Astrocyte (in vitro differentiated cells and primary cell): ENCODE measurements at regions not wholly inside any gene's neighbourhood (a gene's known extent, or its start where the extent isn't known, plus 50 kb on each side); places are given as distances from the start of the nearest gene placed in this dataset.
"Not testable (repeated sequence)": the region's sequence is repeated elsewhere in the genome, so short reads cannot be mapped to it uniquely, and the experiment has no call there.

ENCODE experiments used
- DNase-seq: peaks from one replicate; pipeline ENCODE4 v3.0.0-alpha.2; 2010; ENCODE audit warnings: low read depth
- FAIRE-seq: peaks from 2 replicates; lab custom pipeline; 2011; peaks lifted over from hg19 to GRCh38; lab: Jason Lieb, UNC
- H2AFZ ChIP-seq: 2 replicates; pipeline ENCODE4 v1.6.0; 2012; ENCODE audit warnings: low read depth, low read length, inconsistent platforms
- H3K27ac ChIP-seq: 2 replicates; pipeline ENCODE4 v1.5.1; 2011; ENCODE audit warnings: low read depth, low read length, inconsistent platforms
- H3K27me3 ChIP-seq: 2 replicates; pipeline ENCODE4 v1.6.0; 2011; ENCODE audit warnings: low read length, inconsistent platforms; ENCODE audit not compliant: insufficient read depth
- H3K36me3 ChIP-seq: 2 replicates; pipeline ENCODE4 v1.5.1; 2011; ENCODE audit warnings: low read length, inconsistent platforms; ENCODE audit not compliant: insufficient read depth
- H3K4me1 ChIP-seq: 2 replicates; pipeline ENCODE4 v1.5.1; 2011; ENCODE audit warnings: low read length, inconsistent platforms; ENCODE audit not compliant: insufficient read depth
- H3K4me2 ChIP-seq: 2 replicates; pipeline ENCODE4 v1.6.0; 2012; ENCODE audit warnings: low read length, inconsistent platforms
- H3K4me3 ChIP-seq: 2 replicates; pipeline ENCODE4 v1.5.1; 2011; ENCODE audit warnings: low read depth, mild to moderate bottlenecking, low read length, inconsistent platforms; ENCODE audit not compliant: insufficient read depth
- H3K79me2 ChIP-seq: 2 replicates; pipeline ENCODE4 v1.6.0; 2012; ENCODE audit warnings: mild to moderate bottlenecking, low read length, inconsistent platforms; ENCODE audit not compliant: insufficient read depth
- H3K9ac ChIP-seq: 2 replicates; pipeline ENCODE4 v1.6.0; 2012; ENCODE audit warnings: mild to moderate bottlenecking, low read length, inconsistent platforms
- H3K9me3 ChIP-seq: 2 replicates; pipeline ENCODE4 v1.5.1; 2012; ENCODE audit warnings: low read depth, mild to moderate bottlenecking, low read length, inconsistent platforms; ENCODE audit not compliant: insufficient read depth
- H4K20me1 ChIP-seq: 2 replicates; pipeline ENCODE4 v1.6.0; 2012; ENCODE audit warnings: low read length, inconsistent platforms; ENCODE audit not compliant: insufficient read depth
- H3K27ac Mint-ChIP-seq: one replicate; pipeline ENCODE4 v1.8.0; 2021; ENCODE audit warnings: mild to moderate bottlenecking, mixed read lengths; ENCODE audit not compliant: unreplicated experiment
- H3K27me3 Mint-ChIP-seq: one replicate; pipeline ENCODE4 v1.8.0; 2021; ENCODE audit warnings: low read depth, mixed read lengths; ENCODE audit not compliant: unreplicated experiment
- H3K36me3 Mint-ChIP-seq: one replicate; pipeline ENCODE4 v1.8.0; 2021; ENCODE audit warnings: low read depth, mixed read lengths; ENCODE audit not compliant: unreplicated experiment
- H3K4me1 Mint-ChIP-seq: one replicate; pipeline ENCODE4 v1.8.0; 2021; ENCODE audit warnings: low read depth, mixed read lengths; ENCODE audit not compliant: unreplicated experiment
- H3K4me3 Mint-ChIP-seq: one replicate; pipeline ENCODE4 v1.8.0; 2021; ENCODE audit warnings: mild to moderate bottlenecking, moderate library complexity, mixed read lengths; ENCODE audit not compliant: unreplicated experiment
- H3K9me3 Mint-ChIP-seq: one replicate; pipeline ENCODE4 v1.8.0; 2021; ENCODE audit warnings: mild to moderate bottlenecking, mixed read lengths; ENCODE audit not compliant: unreplicated experiment
- EZH2 ChIP-seq: IDR thresholded peaks from 2 replicates; pipeline ENCODE4 v1.6.1; 2012; ENCODE audit warnings: mild to moderate bottlenecking, low read length, inconsistent platforms; ENCODE audit not compliant: insufficient read depth
- TF ChIP-seq, protein P1 (sequence below): IDR thresholded peaks from 2 replicates; pipeline ENCODE4 v1.5.1; 2011; ENCODE audit warnings: low read depth, mild to moderate bottlenecking, inconsistent platforms, low read length, moderate library complexity; ENCODE audit not compliant: insufficient read depth

DNA sequence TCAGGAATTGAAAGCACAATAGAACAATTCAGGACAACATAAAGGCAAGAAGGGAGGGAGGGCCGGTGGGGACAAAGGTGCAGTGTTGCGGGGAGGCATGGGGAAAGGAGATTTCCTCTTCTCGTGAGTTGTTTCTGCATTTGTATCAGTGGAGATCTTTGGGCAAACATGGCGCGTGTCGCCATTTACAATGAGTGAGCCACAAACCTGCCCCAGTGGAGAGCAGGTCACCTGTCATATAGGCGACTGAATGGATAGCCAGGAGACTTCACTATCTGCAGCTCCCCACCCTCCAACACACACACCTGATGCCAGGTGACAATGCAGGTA, 87.7 kb upstream of the SLC45A1 start:
- Histone ChIP-seq H3K36me3 (no peaks in the 10 kb centered on the region), H3K9me3 (peaks cover 4% of the 10 kb centered on the region), H3K79me2 (no peaks in the 10 kb centered on the region), H3K4me2 (no peak overlapping the region), H3K27ac (no peak overlapping the region), H3K9ac (no peak overlapping the region), H3K27me3 (no peaks in the 10 kb centered on the region), H4K20me1 (no peaks in the 10 kb centered on the region), H3K4me1 (peaks cover 2% of the 10 kb centered on the region), H2AFZ (no peak overlapping the region), H3K4me3 (no peak overlapping the region)
- Mint-ChIP-seq H3K4me1 (peaks cover 12% of the 10 kb centered on the region), H3K27me3 (peaks cover 6% of the 10 kb centered on the region), H3K4me3 (no peak overlapping the region), H3K27ac (no peak overlapping the region), H3K36me3 (no peaks in the 10 kb centered on the region), H3K9me3 (peaks cover 5% of the 10 kb centered on the region)
- no peak for FAIRE-seq
- no peak for DNase-seq
- no peak for TF ChIP-seq EZH2
- TF ChIP-seq, protein P1, sequence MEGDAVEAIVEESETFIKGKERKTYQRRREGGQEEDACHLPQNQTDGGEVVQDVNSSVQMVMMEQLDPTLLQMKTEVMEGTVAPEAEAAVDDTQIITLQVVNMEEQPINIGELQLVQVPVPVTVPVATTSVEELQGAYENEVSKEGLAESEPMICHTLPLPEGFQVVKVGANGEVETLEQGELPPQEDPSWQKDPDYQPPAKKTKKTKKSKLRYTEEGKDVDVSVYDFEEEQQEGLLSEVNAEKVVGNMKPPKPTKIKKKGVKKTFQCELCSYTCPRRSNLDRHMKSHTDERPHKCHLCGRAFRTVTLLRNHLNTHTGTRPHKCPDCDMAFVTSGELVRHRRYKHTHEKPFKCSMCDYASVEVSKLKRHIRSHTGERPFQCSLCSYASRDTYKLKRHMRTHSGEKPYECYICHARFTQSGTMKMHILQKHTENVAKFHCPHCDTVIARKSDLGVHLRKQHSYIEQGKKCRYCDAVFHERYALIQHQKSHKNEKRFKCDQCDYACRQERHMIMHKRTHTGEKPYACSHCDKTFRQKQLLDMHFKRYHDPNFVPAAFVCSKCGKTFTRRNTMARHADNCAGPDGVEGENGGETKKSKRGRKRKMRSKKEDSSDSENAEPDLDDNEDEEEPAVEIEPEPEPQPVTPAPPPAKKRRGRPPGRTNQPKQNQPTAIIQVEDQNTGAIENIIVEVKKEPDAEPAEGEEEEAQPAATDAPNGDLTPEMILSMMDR = no peak

DNA sequence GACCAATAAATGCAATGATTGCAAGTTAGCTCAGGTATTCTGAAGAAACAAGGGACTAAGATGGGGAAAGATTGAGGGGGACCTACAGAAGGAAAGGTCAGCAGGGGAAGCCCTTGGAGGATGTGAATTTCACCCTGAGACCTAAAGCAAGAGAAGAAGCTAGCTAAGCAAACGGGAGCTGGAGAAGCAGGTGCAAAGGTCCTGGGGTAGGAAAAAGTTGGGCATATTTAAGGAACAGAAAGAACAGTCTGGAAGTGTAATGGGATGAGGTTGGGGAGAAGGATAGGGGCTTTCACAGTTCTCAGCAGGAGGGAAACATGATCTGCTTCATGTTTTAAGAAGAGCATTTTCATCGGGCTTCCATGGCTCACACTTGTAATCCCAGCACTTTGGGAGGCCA, 89.7 kb upstream of the SLC45A1 start:
- Histone ChIP-seq H3K27ac (no peak overlapping the region), H4K20me1 (no peaks in the 10 kb centered on the region), H3K4me2 (no peak overlapping the region), H3K27me3 (no peaks in the 10 kb centered on the region), H3K4me1 (peaks cover 6% of the 10 kb centered on the region), H2AFZ (no peak overlapping the region), H3K79me2 (no peaks in the 10 kb centered on the region), H3K9ac (no peak overlapping the region), H3K4me3 (no peak overlapping the region), H3K36me3 (no peaks in the 10 kb centered on the region), H3K9me3 (peaks cover 4% of the 10 kb centered on the region)
- DNase-seq (no peak), FAIRE-seq (no peak)
- H3K4me1 Mint-ChIP-seq = peaks cover 12% of the 10 kb centered on the region
- no peak overlapping the region for H3K4me3 Mint-ChIP-seq
- H3K36me3 Mint-ChIP-seq = no peaks in the 10 kb centered on the region
- peaks cover 5% of the 10 kb centered on the region for H3K9me3 Mint-ChIP-seq
- TF ChIP-seq, protein P1 = no peak
- TF ChIP-seq EZH2 = no peak
- no peak overlapping the region for H3K27ac Mint-ChIP-seq
- peaks cover 6% of the 10 kb centered on the region for H3K27me3 Mint-ChIP-seq

DNA sequence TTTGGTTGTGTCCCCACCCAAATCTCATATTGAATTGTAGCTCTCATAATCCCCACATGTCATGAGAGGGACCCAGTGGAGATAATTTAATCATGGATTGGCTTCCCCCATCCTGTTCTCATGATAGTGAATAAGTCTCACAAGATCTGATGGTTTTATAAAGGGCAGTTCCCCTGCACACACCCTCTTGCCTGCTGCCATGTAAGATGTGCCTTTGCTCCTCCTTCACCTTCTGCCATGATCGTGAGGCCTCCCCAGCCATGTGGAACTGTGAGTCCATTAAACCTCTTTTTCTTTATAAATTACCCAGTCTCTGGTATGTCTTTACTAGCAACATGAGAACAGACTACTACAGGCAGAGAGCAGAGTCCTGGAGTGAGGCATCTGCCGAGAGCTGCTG, 90.2 kb upstream of the SLC45A1 start:
- not testable (repeated sequence) for DNase-seq, H3K9me3 Mint-ChIP-seq, H3K36me3 Mint-ChIP-seq, FAIRE-seq, H3K27ac Mint-ChIP-seq, H3K4me1 ChIP-seq, H3K79me2 ChIP-seq, H3K9me3 ChIP-seq, H3K36me3 ChIP-seq, H3K4me2 ChIP-seq, H4K20me1 ChIP-seq, H3K27me3 Mint-ChIP-seq, H3K9ac ChIP-seq, H3K4me3 ChIP-seq, H3K27me3 ChIP-seq, H3K27ac ChIP-seq, H3K4me3 Mint-ChIP-seq, H2AFZ ChIP-seq
- H3K4me1 Mint-ChIP-seq = peaks cover 12% of the 10 kb centered on the region
